HG03457 (cell line): ENCODE measurements at regions not wholly inside any gene's neighbourhood (a gene's known extent, or its start where the extent isn't known, plus 50 kb on each side); places are given as distances from the start of the nearest gene placed in this dataset.
"Not testable (repeated sequence)": the region's sequence is repeated elsewhere in the genome, so short reads cannot be mapped to it uniquely, and the experiment has no call there.

ENCODE experiments used
- ATAC-seq: cut with Tn5 transposase; IDR thresholded peaks from one replicate; pipeline ENCODE4 v1.9.1; 2021; ENCODE audit warnings: moderate number of reproducible peaks; ENCODE audit not compliant: unreplicated experiment

DNA sequence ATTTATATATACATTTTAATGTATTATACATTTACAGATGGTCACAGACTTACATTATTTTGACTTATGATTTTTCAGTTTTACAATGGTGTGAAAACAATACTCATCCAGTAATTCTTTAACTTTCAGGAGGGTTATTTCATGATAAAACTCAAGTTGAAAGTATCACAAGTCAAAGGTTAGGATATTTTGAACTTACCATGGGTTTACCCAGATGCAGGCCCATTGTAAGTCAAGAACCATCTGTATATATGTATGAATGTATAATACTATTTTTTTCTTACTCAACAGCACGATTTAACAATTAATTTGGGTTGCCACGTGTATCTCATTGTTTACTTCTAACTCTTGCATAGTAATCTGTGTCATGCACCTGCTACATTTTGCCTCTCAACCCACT lies 1002.0 kb downstream of the OTOL1 start:
- ATAC-seq = no peak

DNA sequence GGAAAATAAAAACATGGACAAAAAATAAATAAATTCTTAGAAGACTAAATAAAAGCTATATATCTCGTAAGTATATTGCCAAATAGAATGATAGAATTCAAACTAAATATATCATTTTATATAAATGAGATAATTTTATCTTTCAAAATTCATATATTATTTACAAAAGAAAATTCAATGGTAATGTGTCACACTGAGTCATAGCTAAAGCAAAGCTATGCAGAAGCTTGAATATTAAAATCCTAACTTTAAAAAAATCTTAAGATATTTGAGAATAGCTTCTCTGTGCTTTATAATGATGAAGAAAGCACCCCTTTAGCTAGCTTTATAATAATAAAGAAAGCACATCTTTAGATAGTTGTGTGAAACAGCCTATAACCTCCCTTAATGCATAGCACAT lies 1010.8 kb downstream of the OTOL1 start:
- ATAC-seq = no peak

DNA sequence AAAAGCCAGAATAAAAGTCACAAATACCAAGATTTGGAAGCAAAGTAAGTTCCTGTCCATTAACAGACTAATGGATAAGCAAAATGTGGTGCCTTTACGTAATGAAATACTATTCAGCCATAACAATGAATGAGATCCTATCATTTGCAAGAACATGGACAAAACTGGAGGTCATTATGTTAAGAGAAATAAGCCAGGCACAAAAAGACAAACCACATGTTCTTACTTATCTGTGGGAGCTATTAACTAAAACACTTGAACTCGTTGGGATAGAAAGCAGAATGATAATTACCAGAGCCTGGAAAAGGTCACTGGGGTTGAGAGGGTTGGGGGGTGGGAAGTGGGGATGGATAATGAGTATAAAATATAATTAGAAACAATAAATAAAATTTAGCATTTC lies 1015.9 kb downstream of the OTOL1 start:
- no peak for ATAC-seq

DNA sequence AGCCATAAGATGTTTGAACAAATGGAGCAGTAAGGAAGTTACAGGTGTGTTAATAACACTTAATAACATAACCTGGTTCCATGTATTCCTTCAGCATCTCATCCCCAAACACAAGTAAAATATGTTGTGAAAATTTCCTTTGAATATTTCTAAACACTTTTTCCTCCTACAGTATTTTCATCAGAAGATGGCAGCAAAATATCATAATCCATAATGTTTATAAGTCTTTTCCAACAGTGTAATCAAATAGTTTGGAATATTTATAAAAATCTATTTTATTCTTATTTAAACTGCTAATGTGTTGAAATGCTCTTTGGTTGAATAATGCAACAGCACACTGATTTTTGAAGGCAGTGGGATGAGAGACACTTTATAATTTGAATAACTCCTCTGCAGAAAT lies 1020.5 kb downstream of the OTOL1 start:
- ATAC-seq = no peak

DNA sequence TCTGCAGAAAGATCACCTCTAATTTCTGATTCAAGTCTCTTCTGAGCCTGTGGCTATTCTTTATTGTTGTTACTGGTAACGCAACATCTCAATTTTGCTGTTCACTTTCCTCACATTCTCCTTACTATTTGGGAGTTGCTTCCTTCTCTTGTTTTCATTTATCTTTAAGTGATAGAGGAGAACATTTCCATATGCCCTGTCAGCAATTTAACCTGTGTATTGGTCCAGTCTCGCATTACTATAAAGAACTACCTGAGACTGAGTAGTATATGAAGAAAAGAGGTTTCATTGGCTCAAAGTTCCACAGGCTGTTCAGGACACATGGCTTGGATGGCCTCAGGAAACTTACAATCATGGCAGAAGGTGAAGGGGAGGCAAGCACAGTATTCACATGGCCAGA lies 1025.1 kb downstream of the OTOL1 start:
- ATAC-seq = no peak

DNA sequence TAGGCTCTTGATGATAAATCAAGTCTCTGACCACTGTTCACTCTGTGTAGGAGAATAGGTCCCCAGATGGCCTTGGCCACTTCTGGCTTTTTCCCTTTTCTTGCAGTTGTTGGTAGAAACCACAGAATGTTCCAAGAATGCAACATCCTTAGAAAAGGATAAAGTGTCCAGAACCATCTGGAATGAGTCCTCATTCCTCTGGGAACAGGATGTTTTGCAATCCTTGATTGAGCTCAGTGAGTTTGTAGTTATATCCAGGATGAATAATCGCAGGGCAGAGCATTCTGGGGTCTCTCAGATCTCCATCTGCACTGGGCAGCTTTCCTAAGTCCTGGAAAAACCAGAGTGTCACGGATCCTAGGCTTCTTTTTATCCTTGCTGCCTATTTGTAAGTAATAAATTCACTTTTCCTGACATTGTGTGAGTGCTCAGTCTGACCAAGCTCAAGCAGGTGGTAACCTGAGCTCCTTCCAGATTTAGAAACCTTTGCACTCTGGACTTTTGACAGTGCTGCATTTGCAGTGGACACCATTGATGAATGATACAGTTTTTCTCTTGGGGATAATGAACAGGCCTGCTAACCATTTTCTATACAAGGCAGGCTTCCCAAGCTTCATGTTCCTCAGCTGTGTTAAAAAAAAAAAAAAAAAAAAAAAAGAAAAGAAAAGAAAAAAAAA lies 1028.6 kb downstream of the OTOL1 start:
- no peak for ATAC-seq

DNA sequence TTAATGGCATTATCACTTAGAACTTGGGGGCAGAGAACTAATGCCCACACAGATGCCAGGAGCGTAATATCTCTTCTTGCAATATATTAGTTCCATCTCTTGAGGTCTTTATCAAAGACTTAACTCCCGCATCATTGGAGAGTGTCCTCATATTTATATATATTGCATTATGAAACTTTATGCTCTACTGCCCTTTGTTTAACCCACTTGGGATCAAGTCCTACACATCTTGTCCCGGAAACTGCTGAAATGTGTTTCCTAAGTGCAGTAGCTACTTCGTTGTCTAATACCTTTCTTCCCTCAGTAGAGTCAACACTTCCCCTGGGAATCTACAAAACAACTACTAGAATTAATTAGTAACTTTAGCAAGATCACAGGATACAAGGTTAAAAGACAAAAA lies 1029.2 kb downstream of the OTOL1 start:
- ATAC-seq = no peak

DNA sequence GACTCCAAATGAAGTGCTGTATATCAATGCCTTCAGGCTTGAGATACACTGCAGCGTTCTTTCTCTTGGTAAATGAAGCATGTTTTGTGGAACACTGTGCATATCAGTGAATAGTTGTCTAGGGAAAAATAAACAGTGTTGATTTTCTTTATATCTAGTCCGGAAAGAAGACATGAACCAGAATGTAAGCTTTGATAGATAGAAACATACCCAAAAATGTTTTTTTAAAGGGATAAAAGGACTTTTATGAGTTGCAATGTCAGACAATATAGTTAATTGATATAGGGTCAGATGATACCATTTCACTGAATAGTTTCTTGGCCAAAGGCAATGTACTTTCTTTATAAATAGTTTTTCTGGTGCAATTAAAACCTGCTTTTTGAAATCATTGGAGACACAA lies 1037.8 kb downstream of the OTOL1 start:
- no peak for ATAC-seq

DNA sequence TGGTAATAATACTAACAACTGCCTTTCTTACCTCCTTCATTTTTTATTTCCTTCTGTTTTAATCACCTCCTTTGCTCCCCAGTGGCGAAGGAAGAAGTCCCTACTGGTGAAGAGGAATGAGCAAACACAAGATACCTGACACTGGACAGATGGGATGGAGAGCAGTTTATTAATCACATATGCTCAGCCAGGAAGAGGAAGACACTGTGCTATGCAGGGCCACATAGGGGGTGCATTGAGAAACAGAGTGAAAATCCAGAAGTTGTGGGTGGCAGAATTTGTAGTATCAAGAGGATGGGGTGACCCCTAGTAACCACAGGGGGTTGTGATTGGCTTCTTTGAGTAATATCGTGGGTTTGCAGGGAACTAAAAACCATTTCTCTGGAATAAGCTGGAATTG lies 1041.9 kb downstream of the OTOL1 start:
- ATAC-seq = no peak

DNA sequence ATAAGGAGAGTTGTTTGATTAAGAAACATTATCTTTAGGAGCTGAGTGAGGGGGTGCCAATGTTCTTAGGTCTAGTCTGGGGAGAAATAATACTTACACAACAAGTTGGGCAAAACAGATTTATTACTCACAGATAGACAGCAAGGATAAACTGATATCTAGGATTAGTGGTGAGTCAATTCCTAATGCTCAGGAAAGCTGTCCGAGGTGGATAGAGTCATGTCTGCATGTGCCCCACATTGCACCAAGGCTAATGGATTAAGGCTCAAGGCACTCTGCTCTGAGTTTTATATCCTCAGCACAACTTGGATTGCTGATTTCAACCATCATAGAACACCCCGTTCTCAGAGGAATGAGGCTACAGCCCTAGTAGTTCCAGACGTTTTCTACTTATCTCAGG lies 1042.3 kb downstream of the OTOL1 start:
- no peak for ATAC-seq

DNA sequence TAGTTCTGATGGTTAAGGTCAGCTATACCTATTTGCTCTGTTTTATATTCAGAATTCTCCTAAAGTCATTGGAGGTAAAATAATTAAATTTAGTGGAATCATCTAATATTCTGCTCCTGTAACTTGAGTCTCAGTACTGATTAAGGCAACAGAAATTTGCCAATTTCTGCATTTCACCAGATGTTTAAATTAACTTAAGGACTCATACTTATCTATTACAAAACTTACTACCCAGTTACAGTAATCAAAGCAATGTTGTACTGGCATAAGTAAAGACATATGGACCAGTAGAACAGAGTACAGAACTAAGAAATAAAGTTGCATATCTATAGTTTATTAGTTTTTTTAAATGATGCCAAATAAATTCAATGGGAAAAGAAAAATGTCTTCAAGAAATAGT lies 1043.8 kb downstream of the OTOL1 start:
- ATAC-seq = no peak

DNA sequence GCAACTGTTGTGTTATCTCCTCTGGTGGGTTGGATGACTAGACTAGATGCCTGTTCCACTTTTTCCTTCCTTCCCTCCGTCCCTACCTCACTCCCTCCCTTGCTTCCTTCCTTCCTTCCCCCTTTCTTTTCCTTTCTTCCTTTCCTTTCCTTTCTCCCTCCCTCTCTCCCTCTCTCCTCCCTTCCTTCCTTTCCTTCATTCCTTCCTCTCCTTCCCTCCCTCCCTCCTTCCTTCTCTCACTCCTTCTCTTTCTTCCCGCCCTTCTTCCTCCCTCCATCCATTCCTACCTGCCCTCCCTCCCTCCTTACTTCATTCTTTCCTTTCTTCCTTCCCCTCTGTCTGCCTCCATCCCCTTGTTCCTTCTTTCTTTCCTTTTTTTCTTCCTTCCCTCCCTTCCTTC lies 1045.3 kb downstream of the OTOL1 start:
- no peak for ATAC-seq

DNA sequence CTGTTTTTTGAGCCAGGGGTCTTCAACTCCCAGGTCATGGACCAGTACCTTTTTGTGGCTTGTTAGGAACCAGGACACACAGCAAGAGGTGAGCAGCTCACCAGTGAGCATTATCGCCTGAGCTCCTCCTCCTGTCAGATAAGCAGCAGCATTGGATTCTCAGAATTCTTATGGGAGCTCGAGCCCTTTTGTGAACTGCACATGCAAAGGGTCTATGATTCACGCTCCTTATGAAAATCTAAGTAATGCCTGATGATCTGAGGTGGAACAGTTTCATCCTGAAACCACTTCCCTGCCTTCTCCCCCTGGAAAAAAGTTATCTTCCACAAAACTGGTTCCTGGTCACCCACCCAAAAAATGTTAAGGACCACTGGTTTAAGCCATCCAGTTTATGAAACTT lies 1047.6 kb downstream of the OTOL1 start:
- ATAC-seq = no peak

DNA sequence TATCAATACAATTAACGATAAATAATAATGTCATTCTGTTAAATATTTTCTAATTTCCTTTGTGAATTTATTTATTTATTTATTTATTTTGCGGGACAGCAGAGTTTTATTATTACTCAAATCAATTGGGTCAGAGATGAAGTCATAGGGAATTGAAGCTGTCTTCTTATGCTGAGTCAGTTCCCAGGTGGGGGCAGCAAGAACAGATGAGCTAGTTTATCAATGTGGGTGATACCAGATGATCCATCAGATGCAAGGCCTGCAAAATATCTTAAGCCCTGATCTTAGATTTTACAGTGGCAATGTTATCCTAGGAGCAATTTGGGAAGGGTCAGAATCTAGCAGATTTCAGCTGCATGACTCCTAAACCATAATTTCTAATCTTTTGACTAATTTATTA lies 1050.3 kb downstream of the OTOL1 start:
- ATAC-seq = no peak

DNA sequence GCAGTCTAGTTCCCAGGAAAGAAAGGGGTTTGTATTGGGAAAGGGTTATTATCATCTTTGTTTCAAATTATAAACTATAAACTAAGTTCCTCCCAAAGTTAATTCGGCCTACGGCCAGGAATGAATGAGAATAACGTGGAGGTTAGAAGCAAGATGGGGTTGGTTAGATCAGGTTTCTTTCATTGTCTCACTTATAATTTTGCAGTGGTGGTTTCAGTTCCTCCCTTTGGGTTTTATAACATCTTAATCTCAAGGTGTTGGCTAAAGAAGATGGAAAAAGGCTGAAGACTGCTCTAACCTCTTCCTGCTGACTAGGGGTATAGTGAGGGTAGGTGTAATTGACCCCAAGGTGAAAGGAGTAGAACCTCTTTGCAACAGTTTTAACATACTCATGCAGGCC lies 1050.7 kb downstream of the OTOL1 start:
- no peak for ATAC-seq

DNA sequence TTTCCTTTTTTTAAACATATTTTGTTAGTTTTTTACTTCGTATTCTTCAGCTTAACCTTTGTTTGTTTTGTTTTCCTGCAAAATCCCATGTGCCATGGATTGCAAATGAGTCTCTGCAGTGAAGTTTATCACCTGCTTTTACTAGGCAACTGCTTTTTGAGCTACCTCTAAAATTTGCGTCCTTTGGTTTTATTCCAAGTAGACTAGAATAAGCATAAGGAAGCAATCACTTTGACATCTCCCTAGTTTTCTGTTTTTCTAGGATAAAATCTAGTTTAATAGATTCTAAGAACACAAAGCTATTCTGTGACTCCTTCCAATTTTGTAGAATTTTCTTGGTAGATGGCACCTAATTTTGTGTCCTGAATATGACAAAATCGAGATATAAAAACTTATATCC lies 1059.2 kb downstream of the OTOL1 start:
- no peak for ATAC-seq

DNA sequence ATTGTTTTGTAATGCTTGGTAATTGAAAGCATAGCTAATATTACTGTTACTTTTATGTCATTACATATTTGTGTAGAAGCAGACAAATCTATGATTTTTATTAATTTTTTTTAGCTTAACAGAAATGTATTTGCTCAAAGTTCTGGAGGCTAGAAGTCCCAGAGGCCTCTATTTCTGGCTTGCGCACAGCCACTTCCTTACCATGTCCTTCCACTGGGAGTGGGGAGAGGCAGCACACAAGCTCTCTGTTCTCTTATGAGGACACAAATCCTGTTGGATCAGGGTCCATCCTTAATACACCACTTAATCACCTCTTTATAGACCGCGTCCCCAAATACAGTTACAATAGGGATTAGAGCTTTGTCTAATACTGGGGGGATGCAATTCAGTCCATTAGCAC lies 1061.4 kb downstream of the OTOL1 start:
- ATAC-seq = no peak

DNA sequence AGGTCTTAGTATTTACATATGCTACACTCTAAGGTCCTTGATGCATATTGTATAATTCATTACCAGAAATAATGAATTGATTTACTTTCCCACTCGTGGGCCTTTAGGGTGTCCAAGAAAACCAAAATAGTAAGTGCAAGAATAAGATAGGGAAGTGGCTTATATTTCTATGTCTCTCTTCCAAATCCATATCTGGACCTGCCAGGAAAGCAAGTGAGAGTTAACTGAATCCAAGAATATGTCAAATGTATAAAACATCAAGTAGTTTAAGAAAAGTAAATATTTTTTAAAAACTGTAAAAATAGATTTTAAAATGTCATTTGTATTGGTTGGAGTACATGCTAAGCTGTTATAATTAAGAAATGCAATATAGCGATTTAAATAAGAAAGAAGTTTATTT lies 1072.1 kb downstream of the OTOL1 start:
- ATAC-seq = no peak

DNA sequence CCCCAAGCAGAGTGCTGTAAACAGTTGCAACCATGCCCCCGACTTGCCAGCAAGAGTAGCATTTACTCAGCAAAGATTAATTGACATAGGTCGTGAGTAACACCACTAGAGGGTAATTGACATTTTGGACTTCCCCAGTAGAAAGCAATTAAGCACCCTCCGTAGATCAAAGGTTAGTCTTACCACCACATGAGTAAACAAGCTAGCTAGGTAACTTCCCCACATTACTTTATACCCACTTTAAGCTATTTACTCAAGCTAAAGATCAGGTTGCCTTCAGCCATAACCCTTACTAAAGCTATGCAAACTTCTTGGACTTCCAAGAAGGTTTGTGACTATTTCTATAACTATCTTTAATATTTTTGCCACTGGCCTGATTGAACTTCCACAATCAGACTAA lies 1072.7 kb downstream of the OTOL1 start:
- ATAC-seq = no peak

DNA sequence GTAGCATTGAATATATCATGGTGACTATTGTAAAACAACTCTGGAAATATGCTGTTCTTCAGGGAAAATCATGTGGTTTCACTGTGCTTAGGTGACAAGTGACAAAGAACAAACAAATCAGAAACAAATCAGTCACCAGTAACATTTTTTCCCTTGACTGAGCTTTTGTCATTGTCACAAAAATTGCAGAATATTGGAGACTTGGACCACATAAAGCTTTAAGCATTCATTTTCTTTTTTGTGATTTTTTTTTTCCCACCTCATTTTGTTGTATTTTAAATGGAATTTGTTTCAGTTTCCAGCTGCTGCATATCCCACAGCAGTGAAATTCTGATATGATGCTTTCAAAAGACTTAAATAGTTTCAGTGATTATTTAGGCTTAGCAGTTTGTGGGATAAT lies 1088.4 kb downstream of the OTOL1 start:
- no peak for ATAC-seq

DNA sequence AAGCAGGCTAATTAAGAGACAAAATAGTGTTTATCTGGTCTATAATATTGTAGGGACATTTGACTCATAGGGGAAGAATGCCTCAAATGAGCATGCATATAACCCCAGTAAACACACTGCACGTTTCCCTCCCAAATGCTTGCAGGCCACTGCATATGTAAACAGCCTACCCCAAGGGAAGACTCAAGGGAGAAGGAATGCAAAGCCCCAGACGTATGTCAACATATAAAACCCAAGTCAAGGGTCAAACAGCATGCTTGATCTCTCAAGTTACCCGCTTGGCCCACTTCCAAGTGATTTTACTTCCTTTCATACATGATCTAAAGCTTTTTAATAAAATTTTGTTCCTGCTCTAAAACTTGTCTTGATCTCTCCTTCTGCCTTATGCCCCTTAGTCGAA lies 1090.0 kb downstream of the OTOL1 start:
- ATAC-seq = no peak

DNA sequence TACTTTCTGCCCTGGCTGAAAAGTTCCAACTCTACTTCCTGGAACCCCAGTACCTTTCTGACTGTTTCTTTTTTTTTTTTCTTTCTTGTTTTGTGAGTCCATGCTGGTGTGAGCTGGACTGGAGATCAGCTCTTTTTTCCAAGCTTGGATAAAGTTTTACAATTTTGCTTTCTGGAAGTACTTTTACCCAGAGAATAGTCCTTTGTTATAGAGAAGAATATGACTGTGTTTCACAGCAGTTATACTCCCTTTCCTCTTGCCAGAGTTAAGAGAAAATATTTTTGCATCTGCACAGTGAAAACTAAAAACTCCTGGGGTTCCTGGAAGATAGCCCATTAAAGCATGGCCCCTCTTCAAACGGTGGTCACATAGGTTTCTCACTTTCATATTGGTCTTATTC lies 1100.6 kb downstream of the OTOL1 start:
- no peak for ATAC-seq

DNA sequence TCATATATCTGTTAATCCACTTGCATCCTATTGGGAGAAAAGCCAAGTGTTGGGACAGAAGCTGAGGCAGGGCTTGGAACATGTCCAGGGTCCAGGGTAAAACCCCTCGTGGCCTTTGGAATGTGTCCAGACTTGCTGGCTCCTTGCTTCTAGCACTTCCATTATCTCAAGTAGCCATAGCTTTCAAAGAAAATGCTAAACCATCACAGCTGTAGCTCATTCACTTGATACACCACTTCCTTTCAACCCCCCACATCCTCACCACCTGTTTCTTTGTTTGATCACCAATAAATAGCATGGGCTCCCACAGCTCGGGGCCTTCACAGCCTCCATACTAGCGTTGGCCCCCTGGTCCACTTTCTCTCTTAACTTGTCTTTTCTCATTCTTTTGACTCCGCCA lies 1101.9 kb downstream of the OTOL1 start:
- not testable (repeated sequence) for ATAC-seq

DNA sequence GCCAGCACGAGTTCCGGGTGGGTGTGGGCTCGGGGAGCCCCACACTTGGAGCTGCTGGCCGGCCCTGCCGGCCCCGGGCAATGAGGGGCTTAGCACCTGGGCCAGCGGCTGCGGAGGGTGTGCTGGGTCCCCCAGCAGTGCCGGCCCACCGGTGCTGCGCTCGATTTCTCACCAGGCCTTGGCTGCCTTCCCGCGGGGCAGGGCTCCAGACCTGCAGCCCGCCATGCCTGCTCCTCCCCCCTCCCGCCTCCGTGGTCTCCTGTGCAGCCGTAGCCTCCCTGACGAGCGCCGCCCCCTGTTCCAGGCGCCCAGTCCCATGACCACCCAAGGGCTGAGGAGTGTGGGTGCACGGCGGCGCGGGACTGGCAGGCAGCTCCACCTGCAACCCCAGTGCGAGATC lies 1103.1 kb downstream of the OTOL1 start:
- not testable (repeated sequence) for ATAC-seq
